CD4-positive, alpha-beta T cell treated with Interleukin-10 for 1 hour (primary cell): ENCODE measurements at regions not wholly inside any gene's neighbourhood (a gene's known extent, or its start where the extent isn't known, plus 50 kb on each side); places are given as distances from the start of the nearest gene placed in this dataset.

Experiments used
- DNase-seq: peaks from one replicate; pipeline ENCODE4 v3.0.0-alpha.2; 2020

DNA sequence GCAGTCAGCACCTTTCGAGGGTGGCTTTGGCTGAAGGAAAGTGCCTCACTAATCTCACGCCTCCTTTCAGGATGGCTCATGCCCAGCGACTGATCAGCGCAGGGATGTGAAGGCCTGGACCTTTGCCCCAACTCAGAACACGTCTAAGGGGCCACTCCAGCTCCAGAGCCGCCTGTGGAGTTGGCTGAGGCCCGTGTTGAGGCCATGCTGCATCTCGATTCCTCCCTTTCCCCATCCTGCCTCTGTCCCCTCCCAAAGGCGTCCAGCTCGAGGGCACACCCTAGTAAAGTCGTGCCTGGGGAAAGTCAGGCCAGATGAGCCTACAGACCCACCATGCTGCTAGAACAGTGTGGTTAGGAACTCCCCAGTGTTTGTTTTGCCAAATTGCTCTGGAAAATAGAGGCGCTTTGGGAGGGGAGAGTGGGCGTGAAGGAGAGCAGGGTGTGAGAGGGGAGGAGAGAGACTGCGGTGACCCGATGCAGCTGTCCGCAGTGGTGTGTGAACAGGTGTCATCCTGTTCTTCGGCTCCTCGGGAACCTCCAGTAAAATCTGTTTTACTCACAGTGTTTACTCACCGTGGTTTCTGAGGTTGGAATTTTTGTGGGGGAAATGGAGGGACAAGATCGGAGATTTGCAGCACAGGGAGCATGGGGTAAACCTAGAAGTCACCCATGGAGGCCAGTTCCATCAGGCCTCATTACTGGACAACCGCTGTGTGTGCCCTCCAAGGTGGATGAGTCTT lies 85.0 kb upstream of the PMEPA1 start:
- DNase-seq, result no peak

DNA sequence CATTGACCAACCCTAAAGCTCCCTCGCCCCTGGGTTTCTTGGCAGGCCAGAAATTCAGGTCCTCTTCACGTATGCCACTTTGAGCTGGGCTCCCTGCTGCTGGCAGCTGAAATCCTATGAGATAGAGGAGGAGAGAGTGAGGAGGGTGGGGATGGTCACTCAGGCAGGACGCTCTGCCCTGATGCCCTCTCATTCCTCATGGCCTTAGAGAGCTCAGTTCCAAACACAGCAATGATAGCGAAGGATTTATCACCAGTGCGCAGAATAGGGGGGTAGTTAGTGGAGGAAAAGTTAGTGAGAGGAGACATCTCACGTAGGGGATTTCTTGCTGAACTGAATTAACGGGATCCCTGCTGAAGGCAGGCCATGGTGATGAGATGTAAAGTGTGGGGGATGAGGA lies 84.2 kb upstream of the PMEPA1 start:
- DNase-seq, result no peak

DNA sequence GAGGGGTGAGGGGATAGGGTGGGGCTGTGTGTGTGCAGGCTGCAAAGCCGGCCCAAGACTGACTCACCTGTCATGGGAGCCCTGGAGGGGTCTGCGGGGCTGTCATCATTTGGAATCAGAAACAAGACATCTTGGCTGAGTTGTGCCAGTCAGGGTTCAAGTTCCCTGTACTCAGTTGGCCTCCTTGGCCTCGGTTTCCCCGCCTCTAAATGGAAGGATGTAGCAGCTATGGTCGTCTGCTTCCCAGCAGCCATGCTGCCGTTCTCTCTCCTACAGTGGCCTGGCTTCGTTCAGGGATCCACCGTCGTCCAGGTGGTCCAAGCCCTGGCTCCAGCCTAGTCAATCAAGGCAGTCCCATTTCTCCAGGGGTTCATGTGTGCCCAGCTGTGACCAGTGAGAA lies 83.6 kb upstream of the PMEPA1 start:
- no peak for DNase-seq

DNA sequence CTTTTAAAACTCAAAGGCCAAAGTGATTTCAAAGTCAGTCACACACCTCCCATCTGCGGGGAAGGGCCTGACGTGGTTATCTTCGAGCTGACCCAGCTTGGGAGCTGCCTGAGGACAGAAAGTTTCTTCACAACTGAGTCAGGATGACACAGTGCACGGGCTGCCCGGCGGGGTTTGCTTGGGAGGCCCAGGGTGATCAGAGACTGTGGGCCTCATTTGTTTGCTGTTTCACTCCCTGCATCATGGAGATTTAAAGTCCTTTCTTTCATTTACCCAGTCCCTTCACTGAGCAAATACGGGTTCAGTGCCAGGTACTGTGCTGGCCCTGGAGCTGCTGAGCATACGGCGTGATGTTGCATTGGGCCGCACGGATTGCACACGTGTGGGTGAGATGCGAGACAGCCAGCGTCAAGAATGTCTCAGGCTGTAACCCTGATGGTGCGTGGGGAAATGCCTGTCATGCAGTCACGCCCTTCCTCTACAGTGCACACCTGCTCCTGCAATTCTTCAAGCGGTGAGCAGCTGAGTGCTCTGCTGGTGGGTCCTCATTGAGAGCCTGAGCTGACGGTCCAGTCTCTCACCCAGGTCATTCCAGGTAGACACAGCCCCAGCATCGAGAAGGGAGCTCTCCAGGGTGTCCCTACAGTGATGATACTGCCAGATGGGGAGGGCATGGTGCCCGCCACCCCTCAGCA lies 82.7 kb upstream of the PMEPA1 start:
- DNase-seq, result no peak

DNA sequence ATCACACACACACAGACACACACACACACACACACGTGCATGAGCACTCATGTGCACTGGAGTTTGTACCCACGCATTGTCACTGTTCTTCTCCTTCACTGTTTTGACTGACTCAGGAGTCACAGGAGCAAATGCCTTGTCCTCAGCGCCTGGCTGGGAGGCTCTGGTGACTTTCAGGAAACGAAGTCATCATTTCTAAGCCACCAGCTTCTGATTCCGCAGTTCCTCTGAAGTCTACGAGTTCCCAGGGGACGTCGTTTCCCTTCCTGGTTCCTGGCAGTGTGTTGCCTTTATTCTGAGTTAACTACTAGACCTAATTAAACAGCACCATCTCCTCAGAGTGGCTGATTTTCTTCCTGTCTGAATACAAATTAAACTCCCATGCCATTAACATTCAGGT lies 82.2 kb upstream of the PMEPA1 start:
- DNase-seq, result no peak

DNA sequence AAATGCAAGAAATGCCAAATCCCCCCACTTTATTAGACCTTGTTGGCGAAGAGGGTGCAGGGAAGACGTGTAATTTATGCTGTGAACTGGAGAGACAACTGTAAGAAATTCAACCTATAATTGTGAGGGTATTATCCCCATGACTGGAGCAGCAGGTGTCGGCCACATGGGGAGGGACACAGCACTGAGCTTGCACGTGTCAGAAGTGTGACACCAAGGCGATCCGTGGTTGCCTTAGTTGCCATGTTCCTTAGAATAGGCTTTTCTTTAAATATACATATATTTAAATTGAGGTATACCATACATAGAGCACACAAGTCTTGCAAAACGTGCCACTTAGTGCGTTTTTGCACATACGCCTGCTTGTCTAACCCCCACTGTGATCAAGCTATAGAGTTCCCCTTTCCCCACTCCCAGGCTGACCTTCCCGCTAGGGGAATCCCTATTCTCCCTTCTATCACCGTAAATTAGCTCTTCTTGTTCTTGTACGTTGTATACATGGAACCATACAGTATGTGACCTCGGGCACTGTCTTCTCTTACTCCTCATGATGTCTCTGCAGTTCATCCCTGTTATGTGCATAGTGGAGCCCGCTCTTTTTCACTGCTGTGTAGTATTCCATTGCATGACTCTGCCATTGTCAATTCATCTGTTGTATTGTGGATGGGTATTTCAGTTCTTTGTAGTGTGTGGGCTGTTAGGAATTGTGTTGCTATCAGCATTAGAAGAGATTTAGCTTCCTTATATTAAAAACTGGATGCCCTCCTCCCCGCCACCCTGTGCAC lies 81.6 kb upstream of the PMEPA1 start:
- no peak for DNase-seq

DNA sequence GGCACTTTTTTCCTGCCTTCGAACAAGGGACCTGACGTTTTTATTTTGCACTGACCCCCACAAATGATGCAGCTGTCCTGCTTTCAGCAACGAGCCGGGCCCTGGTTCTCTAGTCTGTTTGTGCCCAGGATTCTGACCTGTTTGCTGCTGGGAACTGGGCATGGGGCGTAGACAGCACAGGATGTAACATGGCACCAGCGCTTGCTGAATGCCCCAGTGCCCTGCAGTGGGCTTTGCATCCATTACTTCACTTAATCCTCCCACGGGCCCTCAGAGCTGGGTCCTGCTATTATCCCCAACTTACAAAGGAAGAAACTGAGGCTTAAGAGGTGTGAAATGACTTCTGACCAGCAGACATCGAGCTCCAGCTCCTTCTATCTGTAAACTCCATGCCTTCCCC lies 80.4 kb upstream of the PMEPA1 start:
- DNase-seq, result no peak

DNA sequence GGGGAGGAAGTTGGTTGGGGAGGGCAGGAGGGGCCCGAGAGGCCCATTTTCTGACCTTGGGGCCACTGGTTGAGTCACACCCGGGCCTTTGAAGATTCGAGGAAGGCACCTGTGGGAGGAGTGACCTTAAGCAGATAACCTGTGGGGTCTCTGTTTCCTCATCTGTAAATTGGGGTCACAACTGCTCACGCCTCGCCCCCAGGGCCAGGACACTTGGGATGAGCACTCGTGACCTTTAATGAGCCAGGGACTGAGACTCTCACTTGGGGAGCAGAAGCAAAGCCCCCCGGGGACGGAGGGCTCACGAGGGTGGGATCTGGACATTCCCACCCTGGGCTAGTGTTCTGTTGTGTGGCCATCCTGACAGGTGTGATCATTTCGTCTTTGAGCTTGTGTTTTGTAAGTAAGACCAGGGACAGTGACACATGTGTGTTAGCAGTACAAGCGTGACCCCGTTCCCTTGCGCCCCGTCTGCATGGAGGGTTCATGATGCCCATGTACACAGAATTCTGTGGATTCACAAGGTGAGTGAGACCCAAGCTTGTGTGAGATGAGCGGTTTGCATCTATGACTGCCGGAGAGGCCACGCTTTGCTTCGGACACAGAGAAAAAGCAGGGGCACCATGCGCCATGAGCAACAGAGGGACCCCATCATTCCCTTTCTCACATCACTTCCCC lies 79.3 kb upstream of the PMEPA1 start:
- DNase-seq, result no peak

DNA sequence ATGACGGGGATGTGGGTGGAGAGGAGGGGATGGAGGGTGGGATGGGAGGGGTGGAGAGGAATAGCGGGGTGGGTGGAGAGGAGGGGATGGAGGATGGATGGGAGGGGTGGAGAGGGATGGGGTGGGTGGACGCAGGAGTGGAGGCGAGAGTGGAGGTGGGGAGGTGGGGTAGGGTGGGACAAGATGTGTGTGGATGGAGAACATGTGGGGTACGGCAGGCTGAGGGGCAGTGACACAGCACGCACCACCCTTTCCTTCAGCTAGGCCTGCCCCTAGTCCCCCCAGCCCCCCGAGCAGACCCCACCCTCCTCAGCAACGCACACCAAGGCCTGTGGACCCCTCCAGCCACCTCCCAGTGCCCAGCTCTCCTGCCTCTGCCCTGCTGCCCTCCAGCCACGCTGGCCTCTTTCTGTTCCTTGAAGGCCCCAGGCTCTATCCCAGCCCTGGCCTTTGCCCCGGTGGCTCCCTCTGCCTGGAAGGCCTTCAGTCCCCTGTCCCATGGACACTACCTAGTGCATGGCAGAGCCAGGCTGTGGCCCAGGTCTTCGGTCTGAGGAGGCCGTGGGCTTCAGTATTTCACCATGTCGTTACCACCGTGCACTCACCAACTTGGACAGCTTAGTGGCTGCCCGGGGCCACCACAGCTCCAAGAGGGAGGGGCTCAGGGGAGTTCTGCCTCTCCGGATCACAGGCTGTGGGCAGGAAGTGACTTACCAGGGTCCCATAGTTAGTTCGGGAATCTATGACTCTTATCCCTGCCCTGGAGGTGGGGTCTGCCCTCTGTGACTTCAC lies 78.4 kb upstream of the PMEPA1 start:
- no peak for DNase-seq

DNA sequence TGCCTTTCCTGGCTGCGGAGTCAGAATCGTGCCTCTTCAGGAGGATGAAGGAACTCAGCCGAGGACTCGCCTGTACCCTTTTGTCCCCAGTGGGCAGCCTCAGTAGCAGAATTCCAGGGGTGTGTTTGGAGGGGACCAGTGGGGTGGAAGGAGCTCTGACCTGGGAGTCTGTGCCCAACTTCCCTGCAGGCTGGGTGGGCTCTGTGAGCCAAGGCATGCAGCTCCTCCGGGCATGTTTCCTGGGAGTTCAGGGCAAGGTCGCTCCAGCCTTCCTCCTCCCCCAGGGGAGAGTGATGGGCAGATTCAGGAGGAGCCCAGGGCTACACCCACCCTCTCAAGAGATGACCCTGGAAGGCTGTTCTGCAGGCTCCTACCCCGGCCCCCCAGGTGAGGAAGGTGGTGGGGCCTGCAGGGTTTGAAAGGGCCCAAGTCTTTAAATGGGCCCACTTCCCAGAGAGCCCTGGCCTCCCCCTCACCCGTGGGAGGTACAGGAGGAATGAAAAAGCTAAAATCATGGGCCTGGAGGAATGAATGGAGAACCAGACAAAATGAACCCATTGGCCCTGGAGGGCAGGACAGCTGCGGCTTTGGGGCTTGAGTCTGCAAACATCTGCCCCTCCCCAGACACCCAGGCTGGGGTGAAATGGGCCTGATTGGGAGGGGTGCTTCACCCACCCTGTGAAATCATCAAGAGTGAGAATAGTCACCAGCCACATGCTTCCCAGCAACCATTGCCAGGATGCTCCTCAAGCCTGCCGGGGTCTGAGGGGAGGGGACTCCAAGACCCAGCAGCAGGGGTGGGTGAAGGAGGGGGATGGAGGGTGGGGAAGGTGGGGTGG lies 77.6 kb upstream of the PMEPA1 start:
- DNase-seq, result no peak

DNA sequence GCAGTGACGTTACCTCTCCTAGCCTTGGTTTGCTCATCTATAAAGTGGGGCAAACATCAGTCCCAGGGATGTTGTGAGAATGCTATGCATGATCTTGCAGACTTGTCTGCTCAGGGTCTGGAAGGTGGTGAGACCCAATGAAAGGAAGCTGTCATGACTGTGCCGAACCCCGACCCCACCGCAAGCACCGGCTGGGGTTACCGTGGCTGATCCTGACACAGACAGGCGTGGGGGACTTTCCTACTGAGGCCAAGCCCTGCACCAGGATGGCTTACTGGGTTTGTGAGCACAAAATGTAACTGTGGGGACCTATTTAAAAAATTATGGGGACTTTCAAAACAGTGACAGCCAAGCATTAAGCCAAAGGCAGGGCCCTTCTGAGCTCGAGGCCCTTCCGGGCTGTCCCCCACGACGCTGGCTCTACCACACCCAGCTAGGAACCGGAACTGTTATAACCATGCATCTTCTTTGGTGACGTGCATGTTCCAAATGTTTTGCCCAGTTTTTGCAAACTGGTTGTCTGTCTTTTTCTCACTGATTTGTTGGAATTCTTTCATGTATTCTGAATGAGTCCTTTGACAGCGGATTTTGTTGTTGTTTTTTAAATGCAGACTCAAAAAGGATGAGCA lies 76.6 kb upstream of the PMEPA1 start:
- DNase-seq, result no peak

DNA sequence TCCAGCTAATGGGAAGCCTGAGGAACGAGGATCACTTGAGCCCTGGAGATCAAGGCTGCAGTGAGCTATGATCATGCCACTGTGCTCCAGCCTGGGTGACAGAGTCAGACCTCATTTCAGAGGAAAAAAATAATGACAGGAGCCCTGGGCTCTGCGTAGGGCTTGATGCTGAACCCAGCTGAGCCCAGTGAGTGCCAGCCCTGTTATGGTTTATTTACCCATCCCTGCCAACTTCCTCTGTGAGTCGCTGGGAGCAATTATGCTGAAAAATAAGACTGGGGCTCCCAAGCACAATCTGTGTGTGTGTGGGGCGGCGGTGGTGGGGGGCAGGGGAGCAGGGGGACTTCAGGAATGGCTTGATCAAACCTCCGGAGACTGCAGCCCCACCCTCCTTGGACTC lies 75.9 kb upstream of the PMEPA1 start:
- no peak for DNase-seq

DNA sequence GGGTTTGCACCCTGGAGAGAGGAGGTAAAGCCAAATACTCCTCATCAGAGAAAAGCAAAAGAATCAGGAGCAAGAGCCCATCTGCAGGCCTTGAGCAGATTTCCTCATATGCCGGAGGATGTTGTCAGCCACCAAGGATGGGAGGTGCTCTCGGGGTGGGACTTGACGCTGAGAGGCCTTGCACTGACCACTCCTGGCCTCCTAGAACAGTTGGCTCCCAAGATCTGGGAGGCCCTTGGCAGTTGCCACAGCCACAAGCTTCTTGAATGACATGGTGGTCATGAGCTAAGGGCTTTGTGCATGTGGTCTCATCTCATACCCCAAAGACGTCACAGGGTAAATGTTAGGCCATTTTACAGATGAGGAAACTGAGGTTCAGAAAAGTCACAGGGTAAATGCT lies 75.2 kb upstream of the PMEPA1 start:
- no peak for DNase-seq

DNA sequence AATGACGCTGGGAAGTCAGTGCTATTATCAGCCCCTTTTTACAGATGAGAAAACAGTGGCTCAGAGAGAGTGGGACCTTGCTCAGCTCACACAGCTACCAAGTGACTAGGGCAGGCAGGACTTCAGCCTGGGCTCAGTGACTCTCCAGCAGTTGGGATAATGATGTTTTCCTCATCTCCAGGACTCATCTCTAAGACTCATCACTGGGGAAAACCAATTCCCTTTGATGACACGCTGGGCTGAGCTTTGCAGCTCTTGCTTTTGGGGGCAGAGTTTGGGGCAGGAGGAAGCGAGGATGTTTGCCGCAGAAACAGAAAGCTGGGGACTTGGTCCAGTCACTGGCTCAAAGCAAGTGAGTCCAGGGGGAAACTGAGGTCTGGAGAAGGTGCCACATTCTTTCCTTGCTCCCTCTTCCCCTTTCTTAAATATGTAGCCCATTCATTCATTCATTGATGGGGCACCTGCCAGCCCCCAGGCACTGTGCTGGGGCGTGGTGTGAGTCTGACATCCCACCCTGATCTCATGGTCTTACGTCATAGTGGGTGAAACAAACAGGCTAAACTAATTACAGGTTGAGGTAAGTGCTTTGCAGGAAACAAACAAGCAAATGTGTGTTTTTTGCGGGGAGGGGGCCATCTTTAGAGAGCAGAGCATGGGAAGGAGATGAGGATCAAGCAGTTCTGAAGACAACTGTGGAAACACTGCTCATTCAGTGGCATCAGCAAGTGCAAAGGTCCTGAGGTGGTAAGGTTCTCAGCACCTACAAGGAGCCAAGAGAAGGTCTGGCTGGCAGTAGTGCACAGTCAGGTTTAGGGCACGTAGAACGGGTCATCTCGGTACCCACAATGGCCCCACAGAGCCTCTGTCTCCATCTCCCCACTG lies 74.4 kb upstream of the PMEPA1 start:
- DNase-seq, result no peak

DNA sequence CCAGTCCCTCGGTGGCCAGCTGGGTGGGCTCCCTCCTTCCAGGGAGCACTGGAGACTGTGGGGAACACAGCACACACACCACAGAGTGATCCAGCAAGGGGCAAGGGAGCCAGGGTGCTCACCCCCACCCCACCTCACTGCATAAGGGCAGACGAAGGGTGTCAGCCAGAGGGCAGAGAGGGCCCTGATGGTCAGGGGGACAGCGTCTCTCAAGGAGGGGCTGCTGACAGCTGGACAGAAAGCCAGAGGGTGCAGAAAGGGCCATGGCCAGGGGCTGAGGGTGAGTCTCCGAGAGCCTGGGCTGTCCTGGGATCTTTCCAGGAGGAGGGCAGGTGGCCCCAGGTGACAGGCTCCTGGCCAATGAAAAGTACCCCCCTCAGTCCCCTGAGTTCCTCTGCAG lies 73.4 kb upstream of the PMEPA1 start:
- DNase-seq, result no peak

DNA sequence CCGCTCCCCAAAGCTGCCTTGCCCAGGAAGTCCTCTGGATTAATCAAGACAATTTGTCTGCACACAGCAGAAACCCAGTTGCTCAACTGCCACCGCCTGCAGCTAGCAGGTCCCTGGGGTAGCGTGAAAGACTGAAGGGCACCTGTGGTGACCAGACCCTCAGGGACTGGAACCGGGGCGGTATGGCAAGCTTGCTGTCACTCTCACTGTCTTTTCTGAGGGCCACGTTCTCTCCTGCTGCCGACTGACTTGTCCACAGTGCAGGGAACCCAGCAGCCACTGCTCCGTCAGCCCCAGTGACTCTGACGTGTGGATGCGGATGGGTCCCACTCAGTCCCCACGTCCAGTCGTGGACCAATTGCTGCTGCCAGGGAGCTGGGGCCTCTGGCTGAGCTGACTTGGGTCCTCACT lies 72.8 kb upstream of the PMEPA1 start:
- DNase-seq, result no peak

DNA sequence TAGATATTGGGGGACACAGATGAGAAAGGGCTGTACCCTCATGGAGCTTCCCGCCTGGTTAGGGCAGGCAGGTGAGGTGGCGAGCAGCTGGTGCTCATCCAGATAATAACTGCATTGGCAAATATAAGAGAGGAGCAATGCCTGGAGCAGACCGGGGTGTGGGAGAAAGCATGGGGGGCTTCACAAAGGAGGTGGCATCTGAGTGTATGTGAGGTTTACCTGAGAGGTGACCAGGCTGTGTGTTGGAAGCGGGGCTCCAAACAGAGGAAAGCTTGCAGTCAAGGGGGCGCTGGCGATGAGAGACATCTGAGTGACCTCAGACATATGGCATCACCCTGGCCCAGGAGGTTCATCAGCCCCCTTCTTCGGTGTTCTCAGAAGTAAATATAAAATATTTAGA lies 72.1 kb upstream of the PMEPA1 start:
- no peak for DNase-seq

DNA sequence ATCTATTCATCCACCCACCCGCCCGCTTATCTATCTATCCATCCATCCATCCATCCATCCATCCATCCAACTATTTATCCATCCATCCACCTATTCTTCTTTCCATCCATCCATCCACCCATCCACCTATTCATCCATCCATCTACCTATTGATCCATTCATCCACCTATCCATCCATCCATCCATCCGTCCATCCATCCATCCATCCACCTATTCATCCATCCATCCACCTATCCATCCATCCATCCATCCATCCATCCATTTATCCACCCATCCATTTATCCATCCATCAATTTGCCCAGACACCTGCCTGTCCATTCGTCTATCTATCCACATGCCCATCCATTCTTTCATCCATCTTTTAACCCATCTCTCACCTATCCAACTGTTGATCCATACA lies 71.1 kb upstream of the PMEPA1 start:
- DNase-seq, result no peak

DNA sequence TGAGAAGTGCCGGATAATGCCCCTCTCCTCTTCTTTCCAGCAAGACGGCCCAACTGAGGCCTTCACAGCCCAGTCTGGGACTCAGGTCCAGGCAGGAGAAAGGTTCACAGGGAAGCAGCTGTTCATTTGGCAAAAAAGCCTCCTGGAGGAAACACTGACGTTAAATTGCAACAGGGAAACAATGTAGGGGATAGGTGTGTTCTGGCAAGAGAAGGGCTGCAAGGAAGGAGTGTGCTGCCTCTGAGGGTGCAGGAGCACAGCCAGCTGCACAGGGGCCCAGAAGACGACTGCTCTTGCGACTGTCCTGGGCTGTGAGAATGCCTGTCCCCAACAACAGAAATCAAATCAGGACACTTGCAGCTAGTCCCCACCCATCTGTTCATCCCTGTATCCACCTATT lies 70.6 kb upstream of the PMEPA1 start:
- DNase-seq, result no peak

DNA sequence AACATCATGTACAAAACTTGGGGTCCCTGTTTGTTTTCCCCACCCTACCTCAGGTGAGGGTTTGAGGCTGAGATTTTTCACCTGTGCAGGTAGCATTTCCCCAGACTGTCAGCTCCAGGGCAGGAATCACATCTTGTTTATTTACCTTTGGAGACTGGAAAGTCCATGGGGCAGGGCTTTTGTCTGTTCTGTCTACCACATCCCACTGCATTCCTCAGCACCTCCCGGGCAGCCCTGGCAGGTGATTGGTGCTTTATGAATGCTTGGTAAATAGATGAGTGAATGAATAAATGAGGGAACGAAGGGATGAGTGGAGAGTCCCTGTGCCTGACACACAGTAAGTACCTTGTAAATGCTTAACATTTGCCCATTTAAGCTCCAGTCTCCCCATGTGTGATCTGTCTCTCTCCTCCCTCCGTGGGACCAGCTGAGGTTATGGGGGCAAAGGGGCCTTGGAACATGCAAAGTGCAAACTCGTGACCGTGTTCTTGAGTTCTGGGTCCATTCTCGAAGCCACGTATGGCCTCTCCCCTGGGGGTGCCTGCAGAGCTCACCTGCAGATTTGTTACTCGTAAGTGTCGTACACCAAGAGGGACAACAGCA lies 69.7 kb upstream of the PMEPA1 start:
- no peak for DNase-seq
